Neural cell (in vitro differentiated cells): ENCODE measurements at regions not wholly inside any gene's neighbourhood (a gene's known extent, or its start where the extent isn't known, plus 50 kb on each side); places are given as distances from the start of the nearest gene placed in this dataset.

Experiments
- EP300 ChIP-seq: fragments of 450-650 bp; conservative IDR thresholded peaks from 2 replicates; pipeline ENCODE4 v1.6.1; 2014; ENCODE audit warnings: antibody characterized with exemption, mild to moderate bottlenecking, moderate library complexity; ENCODE audit not compliant: poor library complexity, severe bottlenecking
- EZH2 ChIP-seq: fragments of 200-600, 300-800 bp; shearing (Covaris generic), sonication (generic); IDR thresholded peaks from 2 replicates; pipeline ENCODE4 v1.6.1; 2014; ENCODE audit warnings: antibody characterized with exemption, low read length, borderline replicate concordance, mild to moderate bottlenecking; ENCODE audit not compliant: insufficient read depth, poor library complexity, severe bottlenecking
- MXI1 ChIP-seq: fragments of 450-650 bp; conservative IDR thresholded peaks from 2 replicates; pipeline ENCODE4 v1.6.1; 2014; ENCODE audit warnings: antibody characterized with exemption, mild to moderate bottlenecking; ENCODE audit not compliant: poor library complexity, severe bottlenecking
- POLR2AphosphoS5 ChIP-seq: IDR thresholded peaks from 2 replicates; pipeline ENCODE4 v1.6.1; 2012
- RAD21 ChIP-seq: fragments of 450-650 bp; conservative IDR thresholded peaks from 2 replicates; pipeline ENCODE4 v1.6.1; 2014; ENCODE audit warnings: antibody characterized with exemption, mild to moderate bottlenecking, moderate library complexity
- REST ChIP-seq: IDR thresholded peaks from 2 replicates; pipeline ENCODE4 v1.6.1; 2012; ENCODE audit warnings: borderline replicate concordance
- SMC3 ChIP-seq: fragments of 450-650 bp; conservative IDR thresholded peaks from 2 replicates; pipeline ENCODE4 v1.6.1; 2014; ENCODE audit warnings: antibody characterized with exemption, mild to moderate bottlenecking, moderate library complexity; ENCODE audit not compliant: poor library complexity
- TAF1 ChIP-seq: IDR thresholded peaks from 2 replicates; pipeline ENCODE4 v1.6.1; 2012; ENCODE audit warnings: low read depth
- TF ChIP-seq, protein P1 (sequence below): fragments of 450-650 bp; IDR thresholded peaks from 2 replicates; pipeline ENCODE4 v1.5.1; 2014; ENCODE audit warnings: antibody characterized with exemption, mild to moderate bottlenecking, moderate library complexity; ENCODE audit not compliant: poor library complexity, severe bottlenecking

GRCh38 chr5:18745988-18746615, 1111.8 kb downstream of the TAF11L14 start:
- TF ChIP-seq, protein P1, sequence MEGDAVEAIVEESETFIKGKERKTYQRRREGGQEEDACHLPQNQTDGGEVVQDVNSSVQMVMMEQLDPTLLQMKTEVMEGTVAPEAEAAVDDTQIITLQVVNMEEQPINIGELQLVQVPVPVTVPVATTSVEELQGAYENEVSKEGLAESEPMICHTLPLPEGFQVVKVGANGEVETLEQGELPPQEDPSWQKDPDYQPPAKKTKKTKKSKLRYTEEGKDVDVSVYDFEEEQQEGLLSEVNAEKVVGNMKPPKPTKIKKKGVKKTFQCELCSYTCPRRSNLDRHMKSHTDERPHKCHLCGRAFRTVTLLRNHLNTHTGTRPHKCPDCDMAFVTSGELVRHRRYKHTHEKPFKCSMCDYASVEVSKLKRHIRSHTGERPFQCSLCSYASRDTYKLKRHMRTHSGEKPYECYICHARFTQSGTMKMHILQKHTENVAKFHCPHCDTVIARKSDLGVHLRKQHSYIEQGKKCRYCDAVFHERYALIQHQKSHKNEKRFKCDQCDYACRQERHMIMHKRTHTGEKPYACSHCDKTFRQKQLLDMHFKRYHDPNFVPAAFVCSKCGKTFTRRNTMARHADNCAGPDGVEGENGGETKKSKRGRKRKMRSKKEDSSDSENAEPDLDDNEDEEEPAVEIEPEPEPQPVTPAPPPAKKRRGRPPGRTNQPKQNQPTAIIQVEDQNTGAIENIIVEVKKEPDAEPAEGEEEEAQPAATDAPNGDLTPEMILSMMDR, result no peak
- TF ChIP-seq EP300 (no peak), REST (no peak), TAF1 (no peak), SMC3 (no peak), MXI1 (no peak), EZH2 (no peak), POLR2AphosphoS5 (no peak), RAD21 (no peak)
